ENCODE measurements at regions not wholly inside any gene's neighbourhood (a gene's known extent, or its start where the extent isn't known, plus 50 kb on each side); places are given as distances from the start of the nearest gene placed in this dataset.

DNA sequence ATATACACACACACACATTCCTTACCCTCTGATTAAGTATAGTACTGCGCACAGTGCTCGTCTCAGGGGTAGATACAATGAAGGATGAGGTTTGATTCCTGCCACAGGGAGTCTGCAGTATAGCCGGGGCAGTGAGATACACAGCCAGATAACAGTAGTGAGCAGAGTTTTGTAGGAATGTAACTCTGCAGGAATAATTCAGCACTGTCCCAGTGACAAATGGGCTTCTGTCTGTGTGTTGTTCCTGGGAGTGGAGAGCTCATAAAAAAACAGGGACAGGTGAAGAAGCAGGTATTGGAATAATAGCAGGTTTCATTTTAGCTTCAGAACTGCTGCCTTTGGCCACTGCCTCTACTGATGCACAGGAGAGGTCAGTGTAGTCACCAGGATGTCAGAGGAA is 85.3 kb upstream of the OR9Q1 start:
- TF ChIP-seq POLR2A (IDR thresholded peaks at IDR 0.05; ENCODE audit: low read length) (no peak), GATA1 (IDR thresholded peaks at IDR 0.05; ENCODE audit: low read depth, low read length) (no peak)

Data from erythroblast (primary cell).